ENCODE measurements at regions not wholly inside any gene's neighbourhood (a gene's known extent, or its start where the extent isn't known, plus 50 kb on each side); places are given as distances from the start of the nearest gene placed in this dataset.

DNA sequence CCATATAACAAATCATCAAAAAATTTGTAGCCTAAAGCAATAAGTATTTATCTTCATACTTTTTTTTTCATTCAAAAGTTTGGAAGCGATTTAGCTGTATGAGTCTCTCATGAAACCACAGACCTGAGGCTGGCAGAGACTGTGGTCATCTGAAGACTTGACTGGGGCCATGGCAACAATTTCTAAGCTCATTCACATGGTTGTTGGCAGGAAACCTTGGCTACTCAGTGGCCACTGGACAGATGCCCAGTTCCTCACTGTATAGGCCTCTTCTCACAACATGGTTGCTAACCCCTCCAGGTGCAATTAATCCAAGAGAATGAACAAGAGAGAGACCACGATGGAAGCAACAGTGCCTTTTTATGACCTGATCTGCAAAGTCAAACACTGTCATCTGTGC is 235.9 kb downstream of the BTBD3 start:
- Histone ChIP-seq H3K36me3 (ENCODE audit: control insufficient read depth in 4 of 4, insufficient read depth in 3 of 4, low read depth in 1 of 4, low read length in 3 of 4) (no peaks in the 10 kb centered on the region), H3K9ac (ENCODE audit: low read depth in 1 of 2, low read length in 2 of 2) (no peak overlapping the region), H3K27ac (ENCODE audit: low read depth in 1 of 2, low read length in 2 of 2) (no peak overlapping the region), H3K4me1 (ENCODE audit: control insufficient read depth in 4 of 4, insufficient read depth in 4 of 4, low read length in 3 of 4) (no peaks in the 10 kb centered on the region), H3K9me3 (ENCODE audit: control insufficient read depth in 4 of 4, low read length in 3 of 4) (no peaks in the 10 kb centered on the region), H3K27me3 (ENCODE audit: control insufficient read depth in 4 of 4, insufficient read depth in 4 of 4, low read length in 3 of 4) (no peaks in the 10 kb centered on the region), H3K4me3 (ENCODE audit: low read depth in 1 of 3, low read length in 3 of 3) (no peak overlapping the region)
- TF ChIP-seq SP1 (IDR thresholded peaks at IDR 0.05): no peak
- no peak for TF ChIP-seq HNF4G (IDR thresholded peaks at IDR 0.05)
- no peak for TF ChIP-seq EGR1 (IDR thresholded peaks at IDR 0.05; ENCODE audit: low read depth in 2 of 2)
- TF ChIP-seq MAX (IDR thresholded peaks at IDR 0.05): no peak
- TF ChIP-seq, protein P1, sequence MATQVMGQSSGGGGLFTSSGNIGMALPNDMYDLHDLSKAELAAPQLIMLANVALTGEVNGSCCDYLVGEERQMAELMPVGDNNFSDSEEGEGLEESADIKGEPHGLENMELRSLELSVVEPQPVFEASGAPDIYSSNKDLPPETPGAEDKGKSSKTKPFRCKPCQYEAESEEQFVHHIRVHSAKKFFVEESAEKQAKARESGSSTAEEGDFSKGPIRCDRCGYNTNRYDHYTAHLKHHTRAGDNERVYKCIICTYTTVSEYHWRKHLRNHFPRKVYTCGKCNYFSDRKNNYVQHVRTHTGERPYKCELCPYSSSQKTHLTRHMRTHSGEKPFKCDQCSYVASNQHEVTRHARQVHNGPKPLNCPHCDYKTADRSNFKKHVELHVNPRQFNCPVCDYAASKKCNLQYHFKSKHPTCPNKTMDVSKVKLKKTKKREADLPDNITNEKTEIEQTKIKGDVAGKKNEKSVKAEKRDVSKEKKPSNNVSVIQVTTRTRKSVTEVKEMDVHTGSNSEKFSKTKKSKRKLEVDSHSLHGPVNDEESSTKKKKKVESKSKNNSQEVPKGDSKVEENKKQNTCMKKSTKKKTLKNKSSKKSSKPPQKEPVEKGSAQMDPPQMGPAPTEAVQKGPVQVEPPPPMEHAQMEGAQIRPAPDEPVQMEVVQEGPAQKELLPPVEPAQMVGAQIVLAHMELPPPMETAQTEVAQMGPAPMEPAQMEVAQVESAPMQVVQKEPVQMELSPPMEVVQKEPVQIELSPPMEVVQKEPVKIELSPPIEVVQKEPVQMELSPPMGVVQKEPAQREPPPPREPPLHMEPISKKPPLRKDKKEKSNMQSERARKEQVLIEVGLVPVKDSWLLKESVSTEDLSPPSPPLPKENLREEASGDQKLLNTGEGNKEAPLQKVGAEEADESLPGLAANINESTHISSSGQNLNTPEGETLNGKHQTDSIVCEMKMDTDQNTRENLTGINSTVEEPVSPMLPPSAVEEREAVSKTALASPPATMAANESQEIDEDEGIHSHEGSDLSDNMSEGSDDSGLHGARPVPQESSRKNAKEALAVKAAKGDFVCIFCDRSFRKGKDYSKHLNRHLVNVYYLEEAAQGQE (IDR thresholded peaks at IDR 0.05): no peak
- TF ChIP-seq ZBTB33 (IDR thresholded peaks at IDR 0.05): no peak
- no peak for TF ChIP-seq TAF1 (conservative IDR thresholded peaks at IDR 0.05)
- TF ChIP-seq RAD21 (IDR thresholded peaks at IDR 0.05): no peak
- TF ChIP-seq CTCF (IDR thresholded peaks at IDR 0.05; ENCODE audit: low read depth, low read length, missing input control): no peak
- no peak for TF ChIP-seq JUND (IDR thresholded peaks at IDR 0.05)
- TF ChIP-seq FOXA1 (IDR thresholded peaks at IDR 0.05): no peak
- no peak for TF ChIP-seq FOXA2 (IDR thresholded peaks at IDR 0.05)
- no peak for TF ChIP-seq YY1 (IDR thresholded peaks at IDR 0.05)
- TF ChIP-seq HNF4A (conservative IDR thresholded peaks at IDR 0.05): no peak
- no peak for TF ChIP-seq NR2F2 (IDR thresholded peaks at IDR 0.05)
- no peak for TF ChIP-seq ATF3 (IDR thresholded peaks at IDR 0.05)
- no peak for TF ChIP-seq GABPA (IDR thresholded peaks at IDR 0.05 in 1 of 2, conservative IDR thresholded peaks at IDR 0.05 in 1 of 2)
- TF ChIP-seq RXRA (IDR thresholded peaks at IDR 0.05): no peak
- DNase-seq (ENCODE audit: low spot score): no peak
- 78% methylated on average over 2 of the region's 2 CpGs for WGBS
